Stimulated activated CD4-positive, alpha-beta T cell treated with anti-CD3 and anti-CD28 coated beads, Interleukin-2, amount 100 ng/mL, for 24 hours (primary cell): ENCODE measurements at regions not wholly inside any gene's neighbourhood (a gene's known extent, or its start where the extent isn't known, plus 50 kb on each side); places are given as distances from the start of the nearest gene placed in this dataset.
"Not testable (repeated sequence)": the region's sequence is repeated elsewhere in the genome, so short reads cannot be mapped to it uniquely, and the experiment has no call there.

ENCODE experiments used
- DNase-seq, 2 donors: peaks; one replicate each; pipeline ENCODE4 v3.0.0-alpha.2; 2020

GRCh38 chr10:89952751-89953150, 251.4 kb downstream of the KIF20B start:
- no peak for DNase-seq

- no peak for DNase-seq
Observed at GRCh38 chr10:89954061-89954460, 252.7 kb downstream of the KIF20B start.

- no peak for DNase-seq
Observed at GRCh38 chr10:89954787-89955566, 253.6 kb downstream of the KIF20B start.

- DNase-seq: no peak
Observed at GRCh38 chr10:89959433-89960110, 258.2 kb downstream of the KIF20B start.

- DNase-seq: no peak
Observed at GRCh38 chr10:89963451-89964102, 262.2 kb downstream of the KIF20B start.

- no peak for DNase-seq
Observed at GRCh38 chr10:89966211-89966610, 264.8 kb downstream of the KIF20B start.

GRCh38 chr10:89973326-89973725, 271.9 kb downstream of the KIF20B start:
- no peak for DNase-seq

GRCh38 chr10:89975071-89975470, 273.7 kb downstream of the KIF20B start:
- no peak for DNase-seq

GRCh38 chr10:89975771-89976170, 274.4 kb downstream of the KIF20B start:
- no peak for DNase-seq

GRCh38 chr10:89978081-89978480, 276.7 kb downstream of the KIF20B start:
- no peak for DNase-seq

GRCh38 chr10:89979726-89980125, 278.3 kb downstream of the KIF20B start:
- no peak for DNase-seq

GRCh38 chr10:89980166-89980565, 278.8 kb downstream of the KIF20B start:
- DNase-seq: no peak

- no peak for DNase-seq
Observed at GRCh38 chr10:89981891-89982290, 280.5 kb downstream of the KIF20B start.

- no peak for DNase-seq
Observed at GRCh38 chr10:89985446-89985845, 284.1 kb downstream of the KIF20B start.

GRCh38 chr10:89988361-89988760, 287.0 kb downstream of the KIF20B start:
- DNase-seq: not testable (repeated sequence)

- DNase-seq: no peak
Observed at GRCh38 chr10:89992575-89992974, 291.2 kb downstream of the KIF20B start.

GRCh38 chr10:90007226-90007625, 305.8 kb downstream of the KIF20B start:
- DNase-seq: no peak

GRCh38 chr10:90011281-90011680, 309.9 kb downstream of the KIF20B start:
- not testable (repeated sequence) for DNase-seq

GRCh38 chr10:90018819-90019218, 317.4 kb downstream of the KIF20B start:
- no peak for DNase-seq

- DNase-seq: no peak
Observed at GRCh38 chr10:90020506-90020905, 319.1 kb downstream of the KIF20B start.

- no peak for DNase-seq
Observed at GRCh38 chr10:90023950-90024349, 322.6 kb downstream of the KIF20B start.

- DNase-seq: no peak
Observed at GRCh38 chr10:90028312-90028711, 326.9 kb downstream of the KIF20B start.

GRCh38 chr10:90031776-90032175, 330.4 kb downstream of the KIF20B start:
- no peak for DNase-seq

- no peak for DNase-seq
Observed at GRCh38 chr10:90032519-90032918, 331.1 kb downstream of the KIF20B start.
